Hematopoietic multipotent progenitor cell treated with erythropoietin and hydrocortisone succinate and interleukin-3 and kit ligand, for 6 days (in vitro differentiated cells): ENCODE measurements at regions not wholly inside any gene's neighbourhood (a gene's known extent, or its start where the extent isn't known, plus 50 kb on each side); places are given as distances from the start of the nearest gene placed in this dataset.

Source experiments
- DNase-seq: peaks from one replicate; pipeline ENCODE4 v3.0.0-alpha.2; 2015

DNA sequence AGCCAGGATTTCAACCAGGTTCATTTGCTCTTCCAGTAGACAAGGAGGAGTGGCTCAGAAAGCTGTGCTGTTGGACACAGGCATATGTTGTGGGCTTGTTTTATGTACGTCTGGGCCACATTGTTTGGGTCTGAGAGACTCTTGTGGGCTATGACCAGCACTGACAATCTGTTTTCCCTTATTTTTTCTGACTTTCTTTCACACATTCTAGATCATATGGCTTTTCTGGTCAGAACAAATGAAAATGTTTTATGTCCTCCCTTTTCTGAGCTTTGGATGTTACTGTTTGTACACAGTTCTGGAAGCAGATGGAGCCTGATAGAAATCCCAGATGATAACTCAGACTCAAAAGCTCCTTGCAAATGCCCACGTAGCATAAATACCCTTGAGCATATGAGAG lies 85.8 kb upstream of the RGMA start:
- no peak for DNase-seq

DNA sequence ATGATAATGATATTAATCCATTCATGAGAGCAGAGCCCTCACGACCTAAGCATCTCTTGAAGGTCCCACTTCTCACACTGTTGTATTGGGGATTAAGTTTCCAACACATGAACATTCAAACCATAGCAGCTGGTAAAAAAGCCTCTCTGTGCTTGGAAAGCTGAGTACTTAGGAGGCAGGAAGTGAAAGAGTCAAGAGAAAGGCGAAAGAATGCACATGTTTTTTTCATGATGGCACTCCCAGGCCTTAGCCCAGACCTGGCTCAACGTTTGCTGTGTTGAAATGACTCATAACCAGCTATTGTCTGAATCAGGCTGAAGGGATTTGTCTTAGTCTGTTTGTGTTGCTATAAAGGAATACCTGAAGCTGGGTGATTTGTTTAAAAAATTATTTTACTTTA lies 84.4 kb upstream of the RGMA start:
- no peak for DNase-seq

GRCh38 chr15:93171476-93171875 lies 82.5 kb upstream of the RGMA start:
- DNase-seq: no peak

GRCh38 chr15:93170329-93170728 lies 81.3 kb upstream of the RGMA start:
- DNase-seq: no peak

DNA sequence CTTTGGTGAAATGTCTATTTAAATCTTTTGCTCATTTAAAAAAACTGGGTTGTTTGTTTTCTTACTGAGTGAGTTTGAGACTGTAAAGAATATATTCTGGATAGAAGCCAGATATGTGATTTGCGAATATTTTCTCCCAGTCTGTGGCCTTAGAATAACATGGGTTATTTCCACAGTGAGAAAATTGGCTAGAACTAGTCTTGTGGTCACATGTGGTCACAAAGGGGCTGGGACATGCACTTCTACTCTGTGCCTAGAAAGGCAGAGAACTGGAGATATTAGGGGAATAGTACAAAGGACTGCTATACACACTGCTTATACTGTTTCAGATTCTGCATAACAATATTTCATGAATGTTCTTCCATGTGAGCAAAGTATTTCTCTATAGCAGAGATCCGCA lies 79.9 kb upstream of the RGMA start:
- no peak for DNase-seq

DNA sequence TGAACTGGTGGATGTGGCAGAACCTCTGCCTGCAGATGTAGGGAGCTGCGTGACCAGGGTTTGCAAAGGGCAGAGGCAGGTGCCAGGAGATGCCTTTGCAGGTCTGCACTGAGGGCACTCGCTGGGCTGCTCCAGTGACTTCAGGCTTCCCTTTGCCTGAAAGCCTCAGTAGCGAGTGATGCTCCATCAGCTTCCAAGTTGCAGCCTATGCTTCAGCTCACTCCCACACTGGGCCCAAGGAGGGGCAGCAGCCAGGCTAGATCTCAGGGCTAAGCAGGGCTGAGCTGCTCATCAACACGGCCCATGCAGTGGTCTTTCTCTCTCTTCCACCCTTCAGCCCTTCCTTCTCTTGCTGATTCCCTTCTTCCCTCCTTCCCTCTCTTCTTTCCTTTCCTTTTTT lies 78.3 kb upstream of the RGMA start:
- DNase-seq: no peak

DNA sequence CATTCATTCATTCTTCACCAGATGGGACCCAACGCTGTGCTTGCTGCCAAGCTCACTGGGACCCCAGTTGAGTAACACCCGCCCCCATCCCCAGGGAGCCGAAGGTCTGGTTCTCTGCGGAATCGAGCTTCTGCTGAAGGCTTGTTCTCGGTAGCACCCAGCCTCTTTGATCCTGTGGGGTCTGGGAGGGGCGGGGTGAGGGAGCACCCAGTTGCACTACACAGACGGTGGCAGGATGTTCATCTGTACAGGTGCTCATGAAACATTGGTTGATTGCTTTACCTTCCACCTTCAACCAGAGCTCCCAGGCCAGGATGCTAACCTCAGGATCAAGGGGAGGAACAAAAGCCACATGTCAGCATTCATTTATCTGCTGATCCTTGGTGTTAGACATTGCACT lies 77.7 kb upstream of the RGMA start:
- DNase-seq: no peak

GRCh38 chr15:93165734-93166470 lies 76.9 kb upstream of the RGMA start:
- DNase-seq: no peak

- DNase-seq: no peak
Observed at GRCh38 chr15:93164409-93164808, 75.4 kb upstream of the RGMA start.

DNA sequence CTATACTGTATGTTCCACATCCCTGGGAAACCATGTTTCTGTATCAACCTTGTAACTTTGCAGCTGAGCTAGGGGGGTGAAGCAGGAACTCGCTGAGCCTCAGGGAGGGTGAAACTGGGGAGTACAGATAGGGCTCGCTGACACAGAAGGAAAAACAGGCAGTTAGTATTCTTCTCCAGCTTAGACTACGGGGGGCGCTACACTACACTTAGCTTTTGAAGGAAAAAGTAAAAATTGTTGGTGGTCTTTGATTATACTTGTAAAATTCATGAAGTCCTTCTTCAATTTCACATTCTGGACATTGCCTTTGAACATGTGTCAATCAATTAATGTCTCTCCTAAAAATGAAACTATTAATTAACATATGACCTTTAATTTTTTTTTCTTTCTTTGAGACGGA lies 73.5 kb upstream of the RGMA start:
- DNase-seq: no peak

DNA sequence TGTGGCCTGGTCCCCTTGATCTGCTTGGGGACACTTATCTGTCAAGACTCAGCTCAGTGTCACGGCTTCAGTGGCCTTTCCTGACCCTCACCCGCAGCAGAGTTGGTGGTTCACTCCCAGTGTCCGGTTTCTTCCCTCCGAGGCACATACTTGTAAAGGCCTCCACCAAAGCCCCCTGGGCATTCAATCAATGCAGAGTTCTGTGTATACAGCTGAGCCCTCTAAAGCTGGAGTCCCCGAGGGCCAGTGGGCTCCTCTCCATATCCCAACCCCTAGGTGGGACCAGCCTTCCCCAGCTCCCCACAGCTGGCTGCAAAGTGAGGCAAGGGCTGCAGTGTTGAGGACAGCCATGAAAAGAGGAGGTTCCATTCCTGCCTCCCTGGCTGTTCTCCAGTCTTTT lies 70.9 kb upstream of the RGMA start:
- DNase-seq: no peak

GRCh38 chr15:93158097-93158900 lies 69.3 kb upstream of the RGMA start:
- no peak for DNase-seq

GRCh38 chr15:93154666-93155065 lies 65.7 kb upstream of the RGMA start:
- no peak for DNase-seq

GRCh38 chr15:93152951-93153350 lies 63.9 kb upstream of the RGMA start:
- no peak for DNase-seq

- DNase-seq: no peak
Observed at GRCh38 chr15:93152360-93152759, 63.3 kb upstream of the RGMA start.

DNA sequence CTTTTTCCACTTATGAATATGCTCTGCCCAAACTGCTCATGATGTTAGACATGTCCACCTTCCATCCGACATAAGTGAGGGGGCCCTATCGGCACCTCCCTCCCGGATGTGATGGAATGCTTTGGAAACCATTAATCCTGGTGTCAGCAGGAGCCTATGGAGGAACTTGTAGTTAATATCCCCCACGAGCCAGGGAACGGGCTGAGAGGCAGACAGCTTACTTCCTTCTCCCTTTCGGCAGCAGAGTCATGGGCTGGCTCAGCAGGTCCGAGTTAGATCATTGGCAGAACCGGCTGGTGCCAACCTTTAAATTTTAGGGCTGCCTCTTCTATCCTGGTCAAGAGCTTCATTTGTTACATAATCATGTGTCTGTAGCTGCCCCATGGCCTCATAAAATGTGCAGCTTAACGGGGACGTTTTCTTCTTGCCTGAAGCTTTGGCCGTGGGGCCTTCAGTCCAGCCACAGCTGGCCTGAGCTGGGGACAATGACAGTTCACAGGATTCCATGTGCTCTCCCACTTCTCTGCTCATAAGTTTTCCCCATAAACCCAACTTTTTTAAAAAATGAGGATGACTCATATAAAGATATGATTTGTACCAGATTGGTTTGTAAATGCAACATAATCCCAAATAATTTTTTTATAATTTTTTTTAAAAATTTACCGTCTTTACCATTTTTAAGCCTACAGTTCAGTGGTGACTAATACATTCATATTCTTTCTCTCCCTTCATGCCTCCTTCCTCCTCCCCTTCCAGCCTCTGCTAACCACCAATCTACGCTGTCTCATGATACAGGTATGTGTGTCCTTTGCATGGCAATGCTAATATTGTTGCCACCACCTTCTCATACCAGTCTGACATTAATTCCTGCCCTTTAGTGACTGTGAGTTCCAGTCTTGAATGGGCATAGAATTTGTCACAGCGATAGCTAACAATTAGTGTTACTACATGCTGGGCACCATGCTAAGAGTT lies 62.2 kb upstream of the RGMA start:
- no peak for DNase-seq

- DNase-seq: no peak
Observed at GRCh38 chr15:93146601-93147000, 57.6 kb upstream of the RGMA start.

DNA sequence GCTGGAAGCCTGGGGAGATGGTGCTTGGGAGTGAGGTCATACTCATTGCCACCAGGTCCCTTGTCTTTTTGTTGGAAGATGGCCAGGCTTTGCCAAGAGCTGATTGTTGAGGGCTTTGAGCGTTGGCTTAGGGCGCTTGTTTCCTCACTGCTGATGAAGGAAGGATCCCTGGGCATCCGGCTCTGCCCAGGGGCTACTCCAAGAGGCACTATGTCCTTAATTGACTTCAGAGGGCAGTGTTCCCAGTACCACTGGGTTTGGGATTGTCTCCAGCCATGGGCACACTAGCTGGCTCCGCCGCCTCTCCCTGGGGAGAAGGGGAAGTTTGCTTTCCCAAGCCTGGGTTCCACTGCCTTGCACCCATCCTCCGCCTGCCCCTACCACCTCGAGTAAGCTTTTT lies 57.2 kb upstream of the RGMA start:
- DNase-seq: no peak

GRCh38 chr15:93144463-93145236 lies 55.6 kb upstream of the RGMA start:
- DNase-seq: no peak

- DNase-seq: no peak
Observed at GRCh38 chr15:93143186-93143585, 54.2 kb upstream of the RGMA start.

DNA sequence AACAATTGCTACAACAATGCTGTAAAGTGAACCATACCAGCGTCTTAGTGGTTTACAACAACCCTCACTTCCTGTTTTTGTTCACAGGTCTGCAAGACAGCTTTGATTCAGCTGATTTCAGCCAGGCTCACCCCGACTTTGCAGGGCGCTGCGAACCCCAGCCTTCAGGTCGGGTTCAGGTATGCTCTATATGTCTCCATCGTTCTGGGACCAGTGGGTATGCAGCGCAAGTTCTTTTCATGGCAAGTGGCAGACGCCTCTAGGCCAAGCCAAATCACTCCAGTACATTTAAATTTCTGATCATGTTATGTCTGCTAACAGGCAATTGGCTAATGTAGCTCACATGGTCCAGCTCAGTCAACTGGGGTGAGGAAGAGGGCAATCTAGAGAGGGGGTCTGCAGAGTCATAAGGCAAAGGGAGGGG lies 52.4 kb upstream of the RGMA start:
- DNase-seq: peak; percentile 9

DNA sequence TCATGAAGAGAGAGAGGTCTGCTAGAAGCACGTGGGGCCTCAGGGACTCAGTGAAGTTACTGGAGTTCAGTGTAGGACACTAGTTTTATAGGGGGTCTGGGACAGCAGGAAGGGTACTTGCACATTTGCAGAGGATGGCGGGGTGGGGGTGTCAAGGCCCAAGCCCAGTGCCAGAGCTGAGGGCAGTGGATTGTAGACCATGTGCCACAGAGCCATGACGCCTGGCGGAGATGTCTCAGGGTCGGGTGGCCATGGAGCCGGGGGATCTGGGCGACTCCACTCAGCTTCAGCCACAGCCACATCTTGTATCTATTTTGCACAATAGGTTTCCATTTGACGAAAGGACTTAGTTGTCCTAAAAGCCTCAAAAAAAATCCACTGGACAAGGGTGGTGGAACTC lies 50.4 kb upstream of the RGMA start:
- DNase-seq: no peak
